ENCODE measurements at regions not wholly inside any gene's neighbourhood (a gene's known extent, or its start where the extent isn't known, plus 50 kb on each side); places are given as distances from the start of the nearest gene placed in this dataset.

GRCh38 chr1:34379911-34380310 lies 203.2 kb downstream of the C1orf94 start:
- TF ChIP-seq, protein P1, sequence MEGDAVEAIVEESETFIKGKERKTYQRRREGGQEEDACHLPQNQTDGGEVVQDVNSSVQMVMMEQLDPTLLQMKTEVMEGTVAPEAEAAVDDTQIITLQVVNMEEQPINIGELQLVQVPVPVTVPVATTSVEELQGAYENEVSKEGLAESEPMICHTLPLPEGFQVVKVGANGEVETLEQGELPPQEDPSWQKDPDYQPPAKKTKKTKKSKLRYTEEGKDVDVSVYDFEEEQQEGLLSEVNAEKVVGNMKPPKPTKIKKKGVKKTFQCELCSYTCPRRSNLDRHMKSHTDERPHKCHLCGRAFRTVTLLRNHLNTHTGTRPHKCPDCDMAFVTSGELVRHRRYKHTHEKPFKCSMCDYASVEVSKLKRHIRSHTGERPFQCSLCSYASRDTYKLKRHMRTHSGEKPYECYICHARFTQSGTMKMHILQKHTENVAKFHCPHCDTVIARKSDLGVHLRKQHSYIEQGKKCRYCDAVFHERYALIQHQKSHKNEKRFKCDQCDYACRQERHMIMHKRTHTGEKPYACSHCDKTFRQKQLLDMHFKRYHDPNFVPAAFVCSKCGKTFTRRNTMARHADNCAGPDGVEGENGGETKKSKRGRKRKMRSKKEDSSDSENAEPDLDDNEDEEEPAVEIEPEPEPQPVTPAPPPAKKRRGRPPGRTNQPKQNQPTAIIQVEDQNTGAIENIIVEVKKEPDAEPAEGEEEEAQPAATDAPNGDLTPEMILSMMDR (IDR thresholded peaks at IDR 0.05; ENCODE audit: low read depth, low read length), result no peak
- no peak for TF ChIP-seq MYC (IDR thresholded peaks at IDR 0.05; ENCODE audit: low read depth, low read length)
- no peak for TF ChIP-seq MAX (IDR thresholded peaks at IDR 0.05; ENCODE audit: low read depth, low read length)

Measured in NB4 (cell line).